Adrenal gland (tissue), 9 donors: ENCODE measurements at regions not wholly inside any gene's neighbourhood (a gene's known extent, or its start where the extent isn't known, plus 50 kb on each side); places are given as distances from the start of the nearest gene placed in this dataset.
A peak's percentile ranks its signal among the peaks of the same experiment; 100 is the strongest.

ENCODE experiments used
- DNase-seq, 7 donors: peaks; one replicate each; pipeline ENCODE4 v3.0.0-alpha.2; 2019 to 2020
- H3K27ac ChIP-seq, 5 donors: fragments of 200-600 bp; sonication (generic) in 4 of 5; 1 replicate in 3 of 5; 2 replicates in 2 of 5; pipeline versions ENCODE4 v1.5.1 to v1.8.0; 2016 to 2020; ENCODE audit warnings: mild to moderate bottlenecking in 1 of 5
- H3K27me3 ChIP-seq: fragments of 200-600 bp; 2 replicates; pipeline ENCODE4 v1.8.0; 2021
- H3K36me3 ChIP-seq, 2 donors: fragments of 200-600 bp; replicated peaks in 1 of 2; 1 replicate in 1 of 2; 2 replicates in 1 of 2; pipeline versions ENCODE4 v1.5.1 to v1.8.0; 2018 to 2022
- H3K4me1 ChIP-seq, 2 donors: fragments of 200-600 bp; replicated peaks in 1 of 2; 1 replicate in 1 of 2; 2 replicates in 1 of 2; pipeline versions ENCODE4 v1.5.1 to v1.8.0; 2018 to 2021
- H3K4me3 ChIP-seq, 4 donors: fragments of 200-600 bp; sonication (generic) in 3 of 4; one replicate each; pipeline ENCODE4 v1.5.1; 2016 to 2018
- H3K9me3 ChIP-seq, 3 donors: fragments of 200-600 bp; sonication (generic) in 1 of 3; replicated peaks in 1 of 3; 1 replicate in 2 of 3; 2 replicates in 1 of 3; pipeline versions ENCODE4 v1.5.1 to v1.8.0; 2016 to 2021
- CTCF ChIP-seq, 6 experiments: fragments of 450-650 bp in 4 of 6; fragments of 200-600 bp in 2 of 6; sonication (generic) in 1 of 6; IDR thresholded peaks; 1 replicate in 5 of 6; 2 replicates in 1 of 6; pipeline versions ENCODE4 v1.5.1 to v1.8.0; 2016 to 2021; ENCODE audit warnings: antibody characterized with exemption in 6 of 6, mild to moderate bottlenecking in 2 of 6, moderate library complexity in 1 of 6
- POLR2A ChIP-seq, 2 donors: fragments of 450-650 bp; IDR thresholded peaks; one replicate each; pipeline ENCODE4 v1.6.1; 2017; ENCODE audit warnings: antibody characterized with exemption in 2 of 2, mild to moderate bottlenecking in 2 of 2, moderate library complexity in 1 of 2
- WGBS, 4 donors: extraction: QIAGEN DNeasy Blood & Tissue Kit in 2 of 4; methylation state at CpG; one replicate each; pipeline versions ENCODE4 v1.1.5 to v1.1.7; 2013 to 2017; 5-methylcytosine and 5-hydroxymethylcytosine counted together
- intact Hi-C, 2 donors: fragments of 100-400 bp; cut with DNase I; formaldehyde crosslinking; loops; one replicate each; pipeline versions ENCODE4 v1.14.1 to v1.15.0; 2022 to 2023
- donor health status: healthy with polysubstance abuse.
- donor health status: Bipolar disorder and iron deficiency.
- donor health status: DM: yes; HTN: yes; CAD: no.
- donor health status: DM: no; HTN: no; CAD: no.
- donor health status: DM: no; HTN: no; CAD: no.

- 7 to 19% (median 15%) methylated on average over 1 of the region's 1 CpG for WGBS, 4 donors
- Histone ChIP-seq H3K4me1 (peaks cover 25 to 35% of the 10 kb centered on the region in 2 donors), H3K4me3 (no peak overlapping the region), H3K27me3 (no peaks in the 10 kb centered on the region), H3K9me3 (peaks cover 0 to 4% (median 0%) of the 10 kb centered on the region in 3 donors), H3K27ac (no peak overlapping the region), H3K36me3 (no peaks in the 10 kb centered on the region)
- TF ChIP-seq CTCF (IDR thresholded peaks at IDR 0.05) (no peak), POLR2A (IDR thresholded peaks at IDR 0.05) (no peak)
- intact Hi-C loops: no loop called here
- DNase-seq: no peak
These were observed 91.4 kb downstream of the JRKL start for GRCh38 chr11:96481204-96481603.

- peak in 1 of 7 donors; percentile 21 for DNase-seq
- Histone ChIP-seq H3K27ac (no peak overlapping the region), H3K9me3 (peaks cover 0 to 4% (median 0%) of the 10 kb centered on the region in 3 donors), H3K36me3 (no peaks in the 10 kb centered on the region), H3K27me3 (no peaks in the 10 kb centered on the region), H3K4me3 (no peak overlapping the region), H3K4me1 (peaks cover 25 to 35% of the 10 kb centered on the region in 2 donors)
- intact Hi-C loops: no loop called here
- TF ChIP-seq POLR2A (IDR thresholded peaks at IDR 0.05) (no peak), CTCF (IDR thresholded peaks at IDR 0.05) (no peak)
- WGBS, 4 donors: 20 to 52% (median 22%) methylated on average over 1 of the region's 1 CpG
These were observed 92.0 kb downstream of the JRKL start for GRCh38 chr11:96481771-96482170.

- Histone ChIP-seq H3K36me3 (no peaks in the 10 kb centered on the region), H3K27ac (no peak overlapping the region), H3K9me3 (peaks cover 0 to 4% (median 0%) of the 10 kb centered on the region in 3 donors), H3K27me3 (no peaks in the 10 kb centered on the region), H3K4me3 (no peak overlapping the region), H3K4me1 (peaks cover 25 to 35% of the 10 kb centered on the region in 2 donors)
- no peak for DNase-seq
- WGBS, 4 donors: 56 to 76% (median 63%) methylated on average over 2 of the region's 2 CpGs
- intact Hi-C loops: no loop called here
- TF ChIP-seq CTCF (IDR thresholded peaks at IDR 0.05) (no peak), POLR2A (IDR thresholded peaks at IDR 0.05) (no peak)
These were observed 92.4 kb downstream of the JRKL start for GRCh38 chr11:96482193-96482592.

GRCh38 chr11:96483374-96483955, 93.7 kb downstream of the JRKL start:
- Histone ChIP-seq H3K36me3 (no peaks in the 10 kb centered on the region), H3K9me3 (no peaks in the 10 kb centered on the region), H3K27me3 (no peaks in the 10 kb centered on the region), H3K4me1 (peaks cover 25 to 35% of the 10 kb centered on the region in 2 donors), H3K4me3 (no peak overlapping the region), H3K27ac (no peak overlapping the region)
- intact Hi-C loops: no loop called here
- DNase-seq: peak in 3 of 7 donors; percentile 21 to 43 (median 28)
- TF ChIP-seq POLR2A (IDR thresholded peaks at IDR 0.05) (no peak), CTCF (IDR thresholded peaks at IDR 0.05) (no peak)
